ENCODE measurements at regions not wholly inside any gene's neighbourhood (a gene's known extent, or its start where the extent isn't known, plus 50 kb on each side); places are given as distances from the start of the nearest gene placed in this dataset.

DNA sequence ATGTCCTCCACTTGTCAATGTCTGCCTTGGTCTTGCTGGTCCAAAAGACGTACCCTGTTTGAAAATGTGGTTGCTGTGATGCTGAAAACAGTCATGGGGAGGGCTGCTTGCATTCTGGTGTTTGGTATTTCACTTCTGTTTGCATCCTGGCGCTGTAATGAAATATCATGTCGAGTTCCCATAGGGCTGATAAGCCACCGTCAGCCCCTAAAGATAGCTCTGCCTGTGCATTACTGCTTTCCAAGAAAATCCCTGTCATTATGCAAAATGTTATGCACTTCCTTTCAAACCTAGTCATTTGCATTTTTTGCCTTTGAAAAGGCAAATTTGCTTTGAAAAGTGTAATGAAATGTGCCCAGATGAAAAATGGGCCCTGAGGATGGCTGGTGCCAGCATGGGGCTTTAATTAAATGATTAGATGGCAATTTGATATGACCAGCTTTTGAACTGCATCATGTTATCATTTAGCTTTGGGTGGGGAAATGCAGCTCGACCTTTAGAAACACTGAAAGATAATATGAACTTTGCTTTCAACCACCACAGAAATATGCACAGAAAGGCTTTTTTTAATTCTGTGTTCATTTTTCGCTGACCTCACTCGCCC, 374.4 kb upstream of the SGCD start:
- DNase-seq (ENCODE audit: low read depth in 3 of 3, low spot score in 1 of 3), result no peak

GRCh38 chr5:155953335-155953734, 373.6 kb upstream of the SGCD start:
- DNase-seq (ENCODE audit: low read depth in 3 of 3, low spot score in 1 of 3), result no peak

GRCh38 chr5:155954701-155955445, 372.1 kb upstream of the SGCD start:
- no peak for DNase-seq (ENCODE audit: low read depth in 3 of 3, low spot score in 1 of 3)

DNA sequence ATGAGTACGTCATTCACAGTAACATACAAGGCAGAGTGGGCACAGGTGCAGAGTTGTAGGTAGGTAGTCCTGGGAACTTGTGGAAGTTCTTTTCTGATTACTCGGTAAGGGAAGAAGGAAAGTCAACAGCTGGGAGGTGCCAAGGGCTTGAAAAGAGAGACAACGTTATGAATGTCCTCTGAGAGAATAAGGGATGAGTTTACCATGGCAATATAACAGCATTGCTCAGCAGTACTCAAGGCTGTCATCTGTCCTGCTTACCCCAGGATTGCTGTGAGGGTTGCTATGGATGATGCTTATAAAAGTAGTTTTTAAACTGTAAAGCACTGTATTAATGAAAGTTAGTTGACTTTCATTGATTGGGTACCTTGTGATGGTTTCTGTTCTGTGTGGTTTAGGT, 369.1 kb upstream of the SGCD start:
- no peak for DNase-seq (ENCODE audit: low read depth in 3 of 3, low spot score in 1 of 3)

- no peak for DNase-seq (ENCODE audit: low read depth in 3 of 3, low spot score in 1 of 3)
Measured at GRCh38 chr5:155959082-155959481, 367.9 kb upstream of the SGCD start.

DNA sequence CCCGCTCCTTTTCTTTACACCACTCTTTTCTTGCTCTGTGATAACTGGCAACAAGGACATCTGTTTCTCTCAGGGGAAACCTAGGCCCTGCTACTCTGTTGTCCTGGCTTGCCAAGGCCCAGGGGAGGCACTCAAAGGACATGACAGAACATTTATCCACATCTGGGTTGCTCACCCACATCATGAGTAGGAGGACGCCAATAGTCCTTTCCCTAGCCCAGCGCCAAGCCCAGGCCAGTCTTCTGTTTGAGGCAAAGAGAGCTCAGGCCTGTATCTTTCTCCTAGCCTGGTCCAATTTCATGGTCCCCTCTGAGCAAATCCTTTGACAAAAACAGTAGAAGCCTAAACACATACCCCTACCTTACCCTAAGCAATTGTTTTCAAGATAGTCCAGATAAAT, 366.8 kb upstream of the SGCD start:
- DNase-seq (ENCODE audit: low read depth in 3 of 3, low spot score in 1 of 3), result no peak

DNA sequence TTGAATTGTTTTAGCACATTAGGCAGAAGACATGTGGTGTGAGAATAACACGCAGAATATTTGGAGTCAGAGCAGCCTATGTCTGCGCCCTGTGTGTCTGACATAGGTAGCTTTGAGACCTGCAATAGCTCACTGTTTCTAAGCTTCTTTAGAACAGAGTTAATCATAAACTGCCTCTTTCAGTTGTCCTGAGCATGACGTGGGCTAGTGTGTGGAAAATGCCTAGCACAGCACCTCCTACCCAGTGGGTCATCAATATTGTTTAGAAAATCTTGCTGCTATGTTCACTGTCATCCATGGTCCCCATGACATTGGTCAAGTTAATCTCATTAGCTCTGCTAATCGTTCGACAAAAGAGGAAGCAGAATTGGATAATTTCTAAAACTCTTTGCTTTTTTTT, 357.4 kb upstream of the SGCD start:
- DNase-seq (ENCODE audit: low read depth in 3 of 3, low spot score in 1 of 3), result no peak

DNA sequence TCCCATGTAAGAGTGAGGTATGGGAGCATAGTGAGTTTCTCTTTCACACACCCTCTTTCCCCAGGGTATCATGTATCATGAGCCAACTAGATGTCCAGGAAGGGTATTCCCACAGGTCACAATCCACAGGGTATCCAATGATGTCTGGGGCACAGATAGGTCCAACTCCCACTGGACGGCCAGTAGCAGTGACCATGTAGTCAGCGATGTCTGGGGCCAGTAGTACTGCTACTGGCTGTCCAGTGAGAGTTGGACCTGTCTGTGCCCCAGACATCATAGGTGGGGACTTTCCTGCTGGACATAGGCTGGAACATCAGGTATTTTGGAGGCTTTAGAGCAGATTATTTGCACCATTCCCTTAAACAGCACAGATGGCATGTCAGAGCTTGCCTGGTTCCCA, 352.6 kb upstream of the SGCD start:
- DNase-seq (ENCODE audit: low read depth in 3 of 3, low spot score in 1 of 3), result no peak

DNA sequence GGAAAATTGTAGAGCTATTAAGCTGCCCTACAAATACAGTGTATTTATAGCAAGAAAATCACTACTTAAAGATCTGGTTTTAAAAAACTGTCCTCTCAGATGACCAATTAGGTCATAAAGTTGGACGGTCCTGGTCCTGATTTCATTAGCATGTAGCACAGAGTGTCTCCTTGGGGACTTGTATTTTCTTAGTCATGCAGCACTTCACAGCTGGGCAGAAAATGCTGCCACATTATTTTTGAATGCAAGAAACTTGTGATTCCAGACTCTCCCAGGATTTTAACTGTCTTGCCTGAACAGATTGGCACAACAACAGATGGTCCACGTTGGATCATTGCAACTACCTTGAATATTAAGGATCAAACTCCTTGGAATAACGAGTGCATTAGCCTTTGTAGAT, 348.1 kb upstream of the SGCD start:
- no peak for DNase-seq (ENCODE audit: low read depth in 3 of 3, low spot score in 1 of 3)

GRCh38 chr5:155982354-155982753, 344.6 kb upstream of the SGCD start:
- no peak for DNase-seq (ENCODE audit: low read depth in 3 of 3, low spot score in 1 of 3)

DNA sequence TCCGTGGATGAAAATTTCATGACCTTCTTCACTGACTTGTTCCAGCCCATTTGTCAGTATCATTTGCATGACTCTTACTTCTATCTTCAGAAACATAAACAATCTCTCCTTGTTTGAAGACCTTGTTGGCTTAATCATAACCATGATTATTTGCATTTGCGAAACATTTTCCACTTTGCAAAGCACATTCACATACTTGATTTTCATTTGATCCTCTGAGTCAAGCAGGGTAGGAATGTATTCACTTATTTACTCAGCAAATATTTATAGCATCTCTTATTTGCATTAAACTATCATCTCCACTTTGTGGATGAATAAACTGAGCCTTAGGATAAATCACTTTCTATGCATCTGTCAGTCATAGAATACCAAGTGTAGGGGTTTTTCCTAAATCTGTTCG, 343.0 kb upstream of the SGCD start:
- DNase-seq (ENCODE audit: low read depth in 3 of 3, low spot score in 1 of 3), result no peak

DNA sequence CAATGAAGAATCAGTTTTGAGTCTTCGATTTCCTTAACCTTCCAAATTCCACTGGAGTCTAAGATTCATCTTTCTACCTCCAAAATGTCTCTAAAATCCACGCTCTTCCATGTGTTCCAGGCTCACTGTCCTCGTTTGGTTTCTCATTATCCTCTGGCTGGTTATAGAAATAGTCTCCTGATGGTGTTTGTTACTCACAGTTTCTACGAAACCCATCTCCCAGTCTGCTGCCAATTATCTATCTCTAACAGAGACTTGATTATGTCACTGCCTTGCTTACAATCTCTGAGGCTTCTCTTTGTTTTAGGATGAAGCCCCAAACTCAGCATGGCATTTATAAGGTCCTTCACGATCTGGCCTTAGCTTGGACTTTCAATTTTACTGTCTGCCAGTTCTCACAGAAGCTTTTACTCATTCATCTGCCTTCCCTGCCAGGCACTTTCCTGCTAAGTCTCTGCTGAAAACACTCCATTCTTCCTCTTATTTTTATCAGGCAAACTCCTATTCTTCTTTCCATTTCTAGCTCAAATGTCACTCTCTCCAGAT, 339.6 kb upstream of the SGCD start:
- no peak for DNase-seq (ENCODE audit: low read depth in 3 of 3, low spot score in 1 of 3)

GRCh38 chr5:155989879-155990278, 337.1 kb upstream of the SGCD start:
- no peak for DNase-seq (ENCODE audit: low read depth in 3 of 3, low spot score in 1 of 3)

DNA sequence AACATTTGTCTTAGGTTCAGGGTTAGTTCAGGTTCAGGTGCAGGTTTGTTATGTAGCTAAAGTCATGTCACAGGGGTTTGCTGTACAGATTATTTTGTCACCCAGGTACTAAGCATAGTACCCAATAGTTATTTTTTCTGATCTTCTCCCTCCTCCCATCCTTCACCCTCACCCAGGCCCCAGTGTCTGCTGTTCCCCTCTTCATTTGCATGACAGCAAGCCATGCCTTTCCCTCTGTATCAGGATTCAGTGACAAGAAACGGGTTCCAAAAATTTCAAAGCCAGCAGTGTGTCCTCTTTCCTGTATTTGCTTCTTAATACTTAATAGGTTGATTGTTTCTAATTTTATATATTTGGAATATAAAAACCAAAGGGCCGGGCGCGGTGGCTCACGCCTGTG, 330.8 kb upstream of the SGCD start:
- DNase-seq (ENCODE audit: low read depth in 3 of 3, low spot score in 1 of 3), result no peak

DNA sequence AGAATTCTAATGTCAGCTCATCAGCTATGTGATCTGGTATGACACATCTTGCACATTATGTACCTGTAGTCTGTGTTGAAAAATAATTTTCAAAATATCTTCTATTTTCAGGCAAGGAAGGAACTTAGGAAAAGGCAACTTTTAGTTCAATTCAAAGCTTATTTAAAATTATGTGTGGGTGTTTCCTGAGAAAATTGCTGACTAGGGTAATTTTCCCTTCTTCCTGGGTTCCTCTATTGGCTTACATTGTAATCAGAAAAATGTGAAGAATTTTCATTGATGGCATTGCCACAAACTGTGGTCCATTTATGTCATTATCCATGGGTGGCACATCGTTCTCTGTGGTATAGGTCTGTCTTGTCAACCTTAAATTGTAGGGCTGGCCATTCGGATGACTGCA, 328.7 kb upstream of the SGCD start:
- DNase-seq (ENCODE audit: low read depth in 3 of 3, low spot score in 1 of 3), result no peak

GRCh38 chr5:156000115-156000514, 326.8 kb upstream of the SGCD start:
- no peak for DNase-seq (ENCODE audit: low read depth in 3 of 3, low spot score in 1 of 3)

DNA sequence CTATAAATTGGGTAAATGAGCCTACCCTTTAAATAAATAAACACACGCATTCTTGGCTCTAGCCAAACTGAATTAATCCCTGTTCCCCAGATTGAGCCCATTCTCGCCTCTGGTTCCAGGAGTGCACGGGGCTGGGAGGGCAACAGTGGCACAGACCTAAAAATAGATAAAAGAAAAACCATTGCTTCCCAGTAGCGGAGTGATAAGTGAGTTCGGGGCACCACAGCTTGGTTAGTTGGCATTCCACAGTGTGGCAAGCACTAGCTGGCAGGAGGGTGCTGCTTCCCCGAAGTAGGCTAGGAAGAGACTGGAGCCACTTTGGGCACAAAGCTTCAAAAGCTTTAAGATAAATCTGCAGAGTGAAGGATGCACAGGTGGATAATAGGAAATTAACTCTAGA, 322.2 kb upstream of the SGCD start:
- DNase-seq (ENCODE audit: low read depth in 3 of 3, low spot score in 1 of 3), result no peak

DNA sequence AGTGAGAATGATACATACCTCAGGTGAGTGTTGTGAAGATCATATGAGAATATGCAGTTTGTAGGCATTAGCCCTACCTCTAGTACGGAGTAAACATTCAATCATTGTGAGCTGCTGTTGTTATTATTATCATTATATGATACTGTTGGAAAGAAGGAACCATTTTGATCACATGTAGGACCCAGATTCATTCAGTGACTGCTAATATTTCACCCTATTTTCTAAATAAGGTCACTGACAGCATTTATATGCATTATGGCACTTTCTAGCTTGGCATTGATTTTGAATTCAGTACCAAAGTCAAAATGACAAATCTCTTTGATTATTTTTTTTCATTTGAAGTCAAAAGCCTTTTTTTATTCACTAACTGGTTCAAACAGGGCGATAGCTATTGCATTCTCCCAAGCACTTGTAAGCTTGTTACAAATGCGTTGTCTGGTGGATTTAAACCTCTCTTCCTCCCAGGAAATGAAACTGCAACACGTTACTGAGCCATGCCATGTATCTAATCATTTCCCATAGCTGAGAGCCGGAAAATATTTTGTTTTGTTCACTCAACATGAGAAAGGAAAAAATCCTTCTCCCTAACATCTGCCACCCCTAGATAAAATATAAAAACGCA, 320.8 kb upstream of the SGCD start:
- DNase-seq (ENCODE audit: low read depth in 3 of 3, low spot score in 1 of 3), result no peak

- DNase-seq (ENCODE audit: low read depth in 3 of 3, low spot score in 1 of 3), result no peak
Measured at GRCh38 chr5:156008844-156009243, 318.1 kb upstream of the SGCD start.

DNA sequence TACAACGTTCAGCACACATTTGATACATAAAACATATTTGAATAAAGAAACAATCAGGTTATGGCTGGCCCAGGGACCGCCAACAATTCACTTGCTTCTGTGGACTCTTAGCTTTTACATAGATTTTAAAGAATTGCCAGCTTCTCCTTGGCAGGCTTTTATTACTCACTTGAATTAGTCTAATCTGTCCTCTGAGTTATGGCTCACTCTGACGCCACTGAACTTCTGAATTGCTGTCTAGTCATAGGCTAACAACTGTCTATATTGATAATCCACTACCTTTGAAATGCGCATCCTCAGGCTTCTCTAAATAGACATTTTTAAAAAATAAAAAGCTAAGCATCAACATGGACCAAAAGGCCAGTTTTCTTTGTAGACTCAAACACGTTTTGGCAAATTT, 317.4 kb upstream of the SGCD start:
- DNase-seq (ENCODE audit: low read depth in 3 of 3, low spot score in 1 of 3), result no peak

DNA sequence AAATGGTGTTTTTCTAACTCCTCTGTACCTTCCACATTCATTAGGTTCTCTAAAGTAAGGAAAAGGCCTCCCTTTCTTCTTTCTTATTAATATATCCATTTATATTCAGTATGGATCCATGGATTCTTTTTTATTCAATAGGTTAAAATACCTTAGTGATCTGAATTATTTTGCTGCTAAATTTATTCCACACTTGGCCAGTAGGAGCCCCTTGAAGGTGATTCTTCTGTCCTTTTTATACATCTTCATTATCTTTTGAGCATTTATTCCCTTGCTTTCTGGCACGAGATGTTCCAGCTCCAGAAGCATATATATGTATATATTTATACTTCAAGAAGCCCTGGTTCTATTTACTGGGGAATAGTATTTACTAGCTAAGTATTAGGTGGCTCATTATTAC, 311.8 kb upstream of the SGCD start:
- no peak for DNase-seq (ENCODE audit: low read depth in 3 of 3, low spot score in 1 of 3)

DNA sequence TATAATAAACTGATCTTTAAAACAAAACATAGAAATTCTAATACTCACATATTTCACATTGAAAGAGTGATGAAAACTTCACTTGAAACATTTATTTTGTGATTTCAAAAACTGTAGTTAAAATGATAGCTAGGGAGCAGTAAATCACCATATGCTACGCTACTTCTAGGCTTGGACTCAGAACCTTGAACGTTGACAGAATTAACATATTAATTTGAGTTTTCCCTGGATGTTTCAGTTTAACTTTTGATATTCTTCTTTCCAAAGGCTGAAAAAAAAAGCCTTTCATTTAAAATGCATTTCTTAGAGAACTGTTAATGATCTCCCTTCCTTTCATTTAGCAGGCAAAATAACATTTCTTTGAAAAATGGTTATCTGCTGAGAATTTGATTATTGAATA, 307.8 kb upstream of the SGCD start:
- no peak for DNase-seq (ENCODE audit: low read depth in 3 of 3, low spot score in 1 of 3)

All from stimulated activated CD4-positive, alpha-beta T cell treated with anti-CD3 and anti-CD28 coated beads, TNF-alpha, amount 100 ng/mL, for 1 hour (primary cell).